ENCODE measurements at regions not wholly inside any gene's neighbourhood (a gene's known extent, or its start where the extent isn't known, plus 50 kb on each side); places are given as distances from the start of the nearest gene placed in this dataset.

DNA sequence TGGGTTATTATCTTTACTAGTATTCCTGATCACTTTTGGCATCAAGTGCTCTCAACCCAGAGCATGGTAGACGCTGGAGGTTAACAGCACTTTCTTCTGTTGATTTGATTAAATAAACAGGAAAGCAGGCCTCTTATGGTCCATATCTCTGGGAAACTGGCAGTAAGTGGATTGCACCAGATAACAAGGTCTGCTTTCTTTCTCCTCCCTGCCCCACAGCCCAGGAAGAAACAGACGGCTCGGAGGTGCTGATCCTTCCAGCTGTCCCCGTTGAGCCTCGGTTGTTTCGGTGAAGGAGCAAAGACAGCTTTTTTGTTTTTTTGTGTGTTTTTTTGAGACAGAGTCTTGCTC, 100.8 kb upstream of the KCTD1 start:
- no peak for TF ChIP-seq POLR2AphosphoS5 (IDR thresholded peaks at IDR 0.05)
- TF ChIP-seq, protein P1, sequence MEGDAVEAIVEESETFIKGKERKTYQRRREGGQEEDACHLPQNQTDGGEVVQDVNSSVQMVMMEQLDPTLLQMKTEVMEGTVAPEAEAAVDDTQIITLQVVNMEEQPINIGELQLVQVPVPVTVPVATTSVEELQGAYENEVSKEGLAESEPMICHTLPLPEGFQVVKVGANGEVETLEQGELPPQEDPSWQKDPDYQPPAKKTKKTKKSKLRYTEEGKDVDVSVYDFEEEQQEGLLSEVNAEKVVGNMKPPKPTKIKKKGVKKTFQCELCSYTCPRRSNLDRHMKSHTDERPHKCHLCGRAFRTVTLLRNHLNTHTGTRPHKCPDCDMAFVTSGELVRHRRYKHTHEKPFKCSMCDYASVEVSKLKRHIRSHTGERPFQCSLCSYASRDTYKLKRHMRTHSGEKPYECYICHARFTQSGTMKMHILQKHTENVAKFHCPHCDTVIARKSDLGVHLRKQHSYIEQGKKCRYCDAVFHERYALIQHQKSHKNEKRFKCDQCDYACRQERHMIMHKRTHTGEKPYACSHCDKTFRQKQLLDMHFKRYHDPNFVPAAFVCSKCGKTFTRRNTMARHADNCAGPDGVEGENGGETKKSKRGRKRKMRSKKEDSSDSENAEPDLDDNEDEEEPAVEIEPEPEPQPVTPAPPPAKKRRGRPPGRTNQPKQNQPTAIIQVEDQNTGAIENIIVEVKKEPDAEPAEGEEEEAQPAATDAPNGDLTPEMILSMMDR (IDR thresholded peaks at IDR 0.05): no peak

Measured in breast epithelium (tissue), 3 donors.